AML-193 (cell line): ENCODE measurements at regions not wholly inside any gene's neighbourhood (a gene's known extent, or its start where the extent isn't known, plus 50 kb on each side); places are given as distances from the start of the nearest gene placed in this dataset.

ENCODE experiments used
- DNase-seq, 2 experiments: peaks; one replicate each; lab custom pipeline; 2025; lab: John Stamatoyannopoulos, UW

- no peak for DNase-seq
These were observed 347.3 kb upstream of the CDH6 start for GRCh38 chr5:30846171-30846570.

- DNase-seq: no peak
These were observed 348.3 kb upstream of the CDH6 start for GRCh38 chr5:30845194-30845593.

GRCh38 chr5:30843541-30843940 lies 349.9 kb upstream of the CDH6 start:
- DNase-seq: no peak

GRCh38 chr5:30839956-30840355 lies 353.5 kb upstream of the CDH6 start:
- DNase-seq: no peak

GRCh38 chr5:30838936-30839496 lies 354.5 kb upstream of the CDH6 start:
- DNase-seq: no peak

- no peak for DNase-seq
These were observed 361.0 kb upstream of the CDH6 start for GRCh38 chr5:30832519-30832918.

GRCh38 chr5:30831605-30832004 lies 361.9 kb upstream of the CDH6 start:
- DNase-seq: no peak

GRCh38 chr5:30831123-30831522 lies 362.4 kb upstream of the CDH6 start:
- DNase-seq: no peak

GRCh38 chr5:30811298-30811697 lies 382.2 kb upstream of the CDH6 start:
- no peak for DNase-seq

GRCh38 chr5:30809933-30810332 lies 383.6 kb upstream of the CDH6 start:
- DNase-seq: no peak

GRCh38 chr5:30808996-30809395 lies 384.5 kb upstream of the CDH6 start:
- DNase-seq: no peak

GRCh38 chr5:30804739-30805505 lies 388.6 kb upstream of the CDH6 start:
- DNase-seq: no peak

GRCh38 chr5:30802961-30803705 lies 390.4 kb upstream of the CDH6 start:
- DNase-seq: no peak

- no peak for DNase-seq
These were observed 411.8 kb upstream of the CDH6 start for GRCh38 chr5:30781643-30782042.

GRCh38 chr5:30768056-30768690 lies 425.3 kb upstream of the CDH6 start:
- DNase-seq: no peak

GRCh38 chr5:30765706-30766105 lies 427.8 kb upstream of the CDH6 start:
- DNase-seq: no peak

GRCh38 chr5:30765227-30765626 lies 428.3 kb upstream of the CDH6 start:
- no peak for DNase-seq

- DNase-seq: no peak
These were observed 428.8 kb upstream of the CDH6 start for GRCh38 chr5:30764704-30765103.

- no peak for DNase-seq
These were observed 433.8 kb upstream of the CDH6 start for GRCh38 chr5:30759731-30760130.

GRCh38 chr5:30752015-30752414 lies 441.5 kb upstream of the CDH6 start:
- no peak for DNase-seq

GRCh38 chr5:30749971-30750370 lies 443.5 kb upstream of the CDH6 start:
- no peak for DNase-seq

- no peak for DNase-seq
These were observed 446.1 kb upstream of the CDH6 start for GRCh38 chr5:30747412-30747811.

- DNase-seq: no peak
These were observed 456.8 kb upstream of the CDH6 start for GRCh38 chr5:30736669-30737068.
